ENCODE measurements at regions not wholly inside any gene's neighbourhood (a gene's known extent, or its start where the extent isn't known, plus 50 kb on each side); places are given as distances from the start of the nearest gene placed in this dataset.

GRCh38 chr17:77331301-77331864 is 190.6 kb downstream of the SEC14L1 start (continued):
- TF ChIP-seq ZBTB2 (CRISPR knock-in tag; IDR thresholded peaks at IDR 0.05; ENCODE audit: low read depth), result no peak
- TF ChIP-seq, protein P1, sequence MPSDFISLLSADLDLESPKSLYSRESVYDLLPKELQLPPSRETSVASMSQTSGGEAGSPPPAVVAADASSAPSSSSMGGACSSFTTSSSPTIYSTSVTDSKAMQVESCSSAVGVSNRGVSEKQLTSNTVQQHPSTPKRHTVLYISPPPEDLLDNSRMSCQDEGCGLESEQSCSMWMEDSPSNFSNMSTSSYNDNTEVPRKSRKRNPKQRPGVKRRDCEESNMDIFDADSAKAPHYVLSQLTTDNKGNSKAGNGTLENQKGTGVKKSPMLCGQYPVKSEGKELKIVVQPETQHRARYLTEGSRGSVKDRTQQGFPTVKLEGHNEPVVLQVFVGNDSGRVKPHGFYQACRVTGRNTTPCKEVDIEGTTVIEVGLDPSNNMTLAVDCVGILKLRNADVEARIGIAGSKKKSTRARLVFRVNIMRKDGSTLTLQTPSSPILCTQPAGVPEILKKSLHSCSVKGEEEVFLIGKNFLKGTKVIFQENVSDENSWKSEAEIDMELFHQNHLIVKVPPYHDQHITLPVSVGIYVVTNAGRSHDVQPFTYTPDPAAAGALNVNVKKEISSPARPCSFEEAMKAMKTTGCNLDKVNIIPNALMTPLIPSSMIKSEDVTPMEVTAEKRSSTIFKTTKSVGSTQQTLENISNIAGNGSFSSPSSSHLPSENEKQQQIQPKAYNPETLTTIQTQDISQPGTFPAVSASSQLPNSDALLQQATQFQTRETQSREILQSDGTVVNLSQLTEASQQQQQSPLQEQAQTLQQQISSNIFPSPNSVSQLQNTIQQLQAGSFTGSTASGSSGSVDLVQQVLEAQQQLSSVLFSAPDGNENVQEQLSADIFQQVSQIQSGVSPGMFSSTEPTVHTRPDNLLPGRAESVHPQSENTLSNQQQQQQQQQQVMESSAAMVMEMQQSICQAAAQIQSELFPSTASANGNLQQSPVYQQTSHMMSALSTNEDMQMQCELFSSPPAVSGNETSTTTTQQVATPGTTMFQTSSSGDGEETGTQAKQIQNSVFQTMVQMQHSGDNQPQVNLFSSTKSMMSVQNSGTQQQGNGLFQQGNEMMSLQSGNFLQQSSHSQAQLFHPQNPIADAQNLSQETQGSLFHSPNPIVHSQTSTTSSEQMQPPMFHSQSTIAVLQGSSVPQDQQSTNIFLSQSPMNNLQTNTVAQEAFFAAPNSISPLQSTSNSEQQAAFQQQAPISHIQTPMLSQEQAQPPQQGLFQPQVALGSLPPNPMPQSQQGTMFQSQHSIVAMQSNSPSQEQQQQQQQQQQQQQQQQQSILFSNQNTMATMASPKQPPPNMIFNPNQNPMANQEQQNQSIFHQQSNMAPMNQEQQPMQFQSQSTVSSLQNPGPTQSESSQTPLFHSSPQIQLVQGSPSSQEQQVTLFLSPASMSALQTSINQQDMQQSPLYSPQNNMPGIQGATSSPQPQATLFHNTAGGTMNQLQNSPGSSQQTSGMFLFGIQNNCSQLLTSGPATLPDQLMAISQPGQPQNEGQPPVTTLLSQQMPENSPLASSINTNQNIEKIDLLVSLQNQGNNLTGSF (CRISPR knock-in tag; IDR thresholded peaks at IDR 0.05), result no peak
- TF ChIP-seq, protein P2, sequence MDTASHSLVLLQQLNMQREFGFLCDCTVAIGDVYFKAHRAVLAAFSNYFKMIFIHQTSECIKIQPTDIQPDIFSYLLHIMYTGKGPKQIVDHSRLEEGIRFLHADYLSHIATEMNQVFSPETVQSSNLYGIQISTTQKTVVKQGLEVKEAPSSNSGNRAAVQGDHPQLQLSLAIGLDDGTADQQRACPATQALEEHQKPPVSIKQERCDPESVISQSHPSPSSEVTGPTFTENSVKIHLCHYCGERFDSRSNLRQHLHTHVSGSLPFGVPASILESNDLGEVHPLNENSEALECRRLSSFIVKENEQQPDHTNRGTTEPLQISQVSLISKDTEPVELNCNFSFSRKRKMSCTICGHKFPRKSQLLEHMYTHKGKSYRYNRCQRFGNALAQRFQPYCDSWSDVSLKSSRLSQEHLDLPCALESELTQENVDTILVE (CRISPR knock-in tag; IDR thresholded peaks at IDR 0.05), result no peak
- TF ChIP-seq MIER2 (CRISPR knock-in tag; IDR thresholded peaks at IDR 0.05), result peak; percentile 46; the same call in 1 of the 2 replicates
- TF ChIP-seq CAMTA2 (CRISPR knock-in tag; IDR thresholded peaks at IDR 0.05; ENCODE audit: borderline replicate concordance), result no peak
- TF ChIP-seq, protein P3, sequence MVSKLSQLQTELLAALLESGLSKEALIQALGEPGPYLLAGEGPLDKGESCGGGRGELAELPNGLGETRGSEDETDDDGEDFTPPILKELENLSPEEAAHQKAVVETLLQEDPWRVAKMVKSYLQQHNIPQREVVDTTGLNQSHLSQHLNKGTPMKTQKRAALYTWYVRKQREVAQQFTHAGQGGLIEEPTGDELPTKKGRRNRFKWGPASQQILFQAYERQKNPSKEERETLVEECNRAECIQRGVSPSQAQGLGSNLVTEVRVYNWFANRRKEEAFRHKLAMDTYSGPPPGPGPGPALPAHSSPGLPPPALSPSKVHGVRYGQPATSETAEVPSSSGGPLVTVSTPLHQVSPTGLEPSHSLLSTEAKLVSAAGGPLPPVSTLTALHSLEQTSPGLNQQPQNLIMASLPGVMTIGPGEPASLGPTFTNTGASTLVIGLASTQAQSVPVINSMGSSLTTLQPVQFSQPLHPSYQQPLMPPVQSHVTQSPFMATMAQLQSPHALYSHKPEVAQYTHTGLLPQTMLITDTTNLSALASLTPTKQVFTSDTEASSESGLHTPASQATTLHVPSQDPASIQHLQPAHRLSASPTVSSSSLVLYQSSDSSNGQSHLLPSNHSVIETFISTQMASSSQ (IDR thresholded peaks at IDR 0.05; ENCODE audit: low read depth), result no peak
- TF ChIP-seq, protein P3 (CRISPR knock-in tag; IDR thresholded peaks at IDR 0.05; ENCODE audit: borderline replicate concordance), result no peak
- TF ChIP-seq DZIP1 (CRISPR knock-in tag; IDR thresholded peaks at IDR 0.05), result no peak
- TF ChIP-seq AGO2 (optimal IDR thresholded peaks at IDR 0.05; ENCODE audit: low read depth, low read length), result peak; percentile 69
- TF ChIP-seq ZNF790 (CRISPR knock-in tag; IDR thresholded peaks at IDR 0.05; ENCODE audit: borderline replicate concordance), result no peak
- TF ChIP-seq, protein P4, sequence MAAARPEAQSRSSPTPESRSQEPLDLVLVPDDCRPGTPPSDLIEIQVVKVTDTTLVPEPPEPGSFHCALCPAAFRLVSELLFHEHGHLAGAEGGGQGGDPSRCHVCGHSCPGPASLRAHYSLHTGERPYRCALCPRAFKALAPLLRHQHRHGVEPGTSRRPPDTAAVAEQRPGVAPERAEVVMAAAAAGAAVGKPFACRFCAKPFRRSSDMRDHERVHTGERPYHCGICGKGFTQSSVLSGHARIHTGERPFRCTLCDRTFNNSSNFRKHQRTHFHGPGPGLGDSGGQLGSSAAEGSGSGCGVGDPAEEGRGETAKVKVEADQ (CRISPR knock-in tag; IDR thresholded peaks at IDR 0.05; ENCODE audit: borderline replicate concordance), result no peak
- TF ChIP-seq ZFP36 (IDR thresholded peaks at IDR 0.05; ENCODE audit: borderline replicate concordance, low read depth, low read length, partially characterized antibody), result peak; percentile 14

Data from HepG2 (cell line).